CD14-positive monocyte (primary cell): ENCODE measurements at regions not wholly inside any gene's neighbourhood (a gene's known extent, or its start where the extent isn't known, plus 50 kb on each side); places are given as distances from the start of the nearest gene placed in this dataset.

Experiments used
- DNase-seq, 3 donors: peaks; one replicate each; pipeline ENCODE4 v3.0.0-alpha.2; 2011 to 2022
- H2AFZ ChIP-seq: 2 replicates; pipeline ENCODE4 v1.6.0; 2012; ENCODE audit warnings: mild to moderate bottlenecking, low read depth, low read length, inconsistent platforms; ENCODE audit not compliant: insufficient read depth, poor library complexity, severe bottlenecking
- H3K27ac ChIP-seq, 2 donors: 1 replicate in 1 of 2; 2 replicates in 1 of 2; pipeline ENCODE4 v1.5.1; 2012 to 2013; ENCODE audit warnings: low read length in 2 of 2, control low read depth in 1 of 2, inconsistent platforms in 1 of 2, low read depth in 1 of 2, mild to moderate bottlenecking in 1 of 2
- H3K27me3 ChIP-seq, 2 donors: one replicate each; pipeline versions ENCODE4 v1.6.0 to v1.6.1; 2011 to 2013; ENCODE audit warnings: low read length in 2 of 2; ENCODE audit not compliant: control insufficient read depth in 2 of 2, insufficient read depth in 2 of 2
- H3K36me3 ChIP-seq, 2 donors: replicated peaks in 1 of 2; 1 replicate in 1 of 2; 2 replicates in 1 of 2; pipeline versions ENCODE4 v1.5.1 to v1.6.1; 2012 to 2013; ENCODE audit warnings: low read length in 2 of 2, control low read depth in 1 of 2, inconsistent platforms in 1 of 2, mild to moderate bottlenecking in 1 of 2; ENCODE audit not compliant: insufficient read depth in 2 of 2, control insufficient read depth in 1 of 2
- H3K4me1 ChIP-seq, 2 donors: 1 replicate in 1 of 2; 2 replicates in 1 of 2; pipeline versions ENCODE4 v1.5.1 to v1.6.1; 2012 to 2013; ENCODE audit warnings: low read length in 2 of 2, control low read depth in 1 of 2, inconsistent platforms in 1 of 2, mild to moderate bottlenecking in 1 of 2, moderate library complexity in 1 of 2; ENCODE audit not compliant: insufficient read depth in 2 of 2, control insufficient read depth in 1 of 2
- H3K4me2 ChIP-seq: replicated peaks from 2 replicates; pipeline ENCODE3; 2012; ENCODE audit warnings: low read length, moderate library complexity, mild to moderate bottlenecking; ENCODE audit not compliant: poor library complexity, severe bottlenecking; ENCODE audit errors: extremely low read depth
- H3K4me3 ChIP-seq, 3 experiments: fragments of 200-600 bp in 1 of 3; sonication (generic) in 1 of 3; replicated peaks in 1 of 3; 1 replicate in 2 of 3; 2 replicates in 1 of 3; pipeline ENCODE4 v1.5.1; 2011 to 2013; ENCODE audit warnings: low read length in 3 of 3, mild to moderate bottlenecking in 3 of 3, control low read depth in 2 of 3, low read depth in 2 of 3, inconsistent platforms in 1 of 3, moderate library complexity in 1 of 3
- H3K79me2 ChIP-seq: 2 replicates; pipeline ENCODE4 v1.6.0; 2012; ENCODE audit warnings: mild to moderate bottlenecking, control low read depth, inconsistent platforms, low read length, moderate library complexity; ENCODE audit not compliant: insufficient read depth
- H3K9ac ChIP-seq: 2 replicates; pipeline ENCODE4 v1.6.0; 2017; ENCODE audit warnings: low read length, mild to moderate bottlenecking; ENCODE audit not compliant: insufficient read depth, poor library complexity, severe bottlenecking
- H3K9me3 ChIP-seq, 2 donors: replicated peaks in 1 of 2; 1 replicate in 1 of 2; 2 replicates in 1 of 2; pipeline versions ENCODE4 v1.5.1 to v1.6.1; 2012 to 2013; ENCODE audit warnings: low read length in 2 of 2, control low read depth in 1 of 2; ENCODE audit not compliant: control insufficient read depth in 1 of 2, insufficient read depth in 1 of 2
- H4K20me1 ChIP-seq: 2 replicates; pipeline ENCODE4 v1.6.0; 2012; ENCODE audit warnings: mild to moderate bottlenecking, low read length, control low read depth, moderate library complexity; ENCODE audit not compliant: insufficient read depth
- H3K27ac Mint-ChIP-seq, 7 donors: one replicate each; pipeline ENCODE4 v1.8.0; 2020; ENCODE audit warnings: mild to moderate bottlenecking in 7 of 7, mixed read lengths in 7 of 7, moderate library complexity in 6 of 7, inconsistent platforms in 2 of 7
- H3K27me3 Mint-ChIP-seq, 3 donors: one replicate each; pipeline ENCODE4 v1.8.0; 2021 to 2022; ENCODE audit warnings: low read depth in 3 of 3, mild to moderate bottlenecking in 3 of 3, mixed read lengths in 3 of 3, moderate library complexity in 3 of 3, inconsistent platforms in 1 of 3
- H3K36me3 Mint-ChIP-seq, 2 donors: one replicate each; pipeline ENCODE4 v1.8.0; 2020; ENCODE audit warnings: mixed read lengths in 2 of 2, inconsistent platforms in 1 of 2, mild to moderate bottlenecking in 1 of 2
- H3K4me1 Mint-ChIP-seq: one replicate; pipeline ENCODE4 v1.8.0; 2020; ENCODE audit warnings: mild to moderate bottlenecking, mixed read lengths
- H3K4me3 Mint-ChIP-seq, 2 donors: one replicate each; pipeline ENCODE4 v1.8.0; 2020; ENCODE audit warnings: mild to moderate bottlenecking in 2 of 2, mixed read lengths in 2 of 2, moderate library complexity in 1 of 2
- H3K9me3 Mint-ChIP-seq, 7 donors: one replicate each; pipeline ENCODE4 v1.8.0; 2020 to 2022; ENCODE audit warnings: mixed read lengths in 7 of 7, mild to moderate bottlenecking in 6 of 7, moderate library complexity in 6 of 7, inconsistent platforms in 2 of 7
- CTCF ChIP-seq: fragments of 200-600 bp; IDR thresholded peaks from one replicate; pipeline ENCODE4 v1.8.0; 2022; ENCODE audit warnings: antibody characterized with exemption, mild to moderate bottlenecking
- WGBS: methylation state at CpG from one replicate; pipeline ENCODE4 v1.1.5; 2013; ENCODE audit warnings: missing lambda C conversion rate; ENCODE audit not compliant: insufficient coverage; 5-methylcytosine and 5-hydroxymethylcytosine counted together
- intact Hi-C, 2 donors: fragments of 100-400 bp; cut with micrococcal nuclease; formaldehyde crosslinking; loops; one replicate each; pipeline versions ENCODE4 v1.15.0 to v1.15.1; 2023

- intact Hi-C loops: no loop called here
- H3K27me3 Mint-ChIP-seq: no peaks in the 10 kb centered on the region
- no CpG with 5 or more reads among the region's 2 CpGs for WGBS
These were observed 1255.6 kb downstream of the DIAPH3 start for GRCh38 chr13:58908019-58908679.

GRCh38 chr13:58919551-58919950 is 1244.2 kb downstream of the DIAPH3 start:
- no peaks in the 10 kb centered on the region for H3K9me3 ChIP-seq
- H3K4me2 ChIP-seq: no peak overlapping the region
- H3K9ac ChIP-seq: no peak overlapping the region
- H2AFZ ChIP-seq: no peak overlapping the region
- H3K27ac ChIP-seq: no peak overlapping the region
- Mint-ChIP-seq H3K27ac (no peak overlapping the region), H3K9me3 (peaks cover 0 to 5% (median 2%) of the 10 kb centered on the region in 7 donors), H3K4me1 (no peaks in the 10 kb centered on the region), H3K36me3 (no peaks in the 10 kb centered on the region), H3K4me3 (no peak overlapping the region), H3K27me3 (peaks cover 0 to 1% (median 0%) of the 10 kb centered on the region in 3 donors)
- no peaks in the 10 kb centered on the region for H3K79me2 ChIP-seq
- no peaks in the 10 kb centered on the region for H4K20me1 ChIP-seq
- no peaks in the 10 kb centered on the region for H3K4me1 ChIP-seq
- no peaks in the 10 kb centered on the region for H3K27me3 ChIP-seq
- no peak overlapping the region for H3K4me3 ChIP-seq
- no peaks in the 10 kb centered on the region for H3K36me3 ChIP-seq
- no peak for DNase-seq
- WGBS: 69% methylated on average over 2 of the region's 3 CpGs
- intact Hi-C loops: no loop called here
- TF ChIP-seq CTCF: no peak

More at GRCh38 chr13:58908019-58908679, 1255.6 kb downstream of the DIAPH3 start:
- Histone ChIP-seq H3K4me3 (no peak overlapping the region), H3K4me2 (no peak overlapping the region), H3K9me3 (peaks cover 0 to 4% of the 10 kb centered on the region in 2 donors), H3K79me2 (no peaks in the 10 kb centered on the region), H3K27me3 (no peaks in the 10 kb centered on the region), H3K36me3 (no peaks in the 10 kb centered on the region), H4K20me1 (no peaks in the 10 kb centered on the region), H3K9ac (no peak overlapping the region), H3K4me1 (no peaks in the 10 kb centered on the region), H2AFZ (no peak overlapping the region), H3K27ac (no peak overlapping the region)
- Mint-ChIP-seq H3K4me3 (no peak overlapping the region), H3K9me3 (peaks cover 0 to 16% (median 2%) of the 10 kb centered on the region in 7 donors), H3K36me3 (no peaks in the 10 kb centered on the region), H3K27ac (no peak overlapping the region), H3K4me1 (no peaks in the 10 kb centered on the region)
- no peak for DNase-seq
- no peak for TF ChIP-seq CTCF
